Skeletal muscle tissue (tissue), 3 donors: ENCODE measurements at regions not wholly inside any gene's neighbourhood (a gene's known extent, or its start where the extent isn't known, plus 50 kb on each side); places are given as distances from the start of the nearest gene placed in this dataset.
A peak's percentile ranks its signal among the peaks of the same experiment; 100 is the strongest.

Experiments used
- H3K27ac ChIP-seq: one replicate; pipeline ENCODE4 v1.7.0; 2013; ENCODE audit warnings: mild to moderate bottlenecking, low read depth, low read length, inconsistent platforms
- H3K27me3 ChIP-seq, 3 donors: one replicate each; pipeline ENCODE4 v1.7.0; 2013; ENCODE audit warnings: low read length in 3 of 3; ENCODE audit not compliant: control insufficient read depth in 3 of 3, insufficient read depth in 3 of 3
- H3K36me3 ChIP-seq, 3 donors: one replicate each; pipeline ENCODE4 v1.7.0; 2013; ENCODE audit warnings: low read length in 3 of 3; ENCODE audit not compliant: control insufficient read depth in 3 of 3, insufficient read depth in 3 of 3
- H3K4me1 ChIP-seq, 3 donors: one replicate each; pipeline ENCODE4 v1.7.0; 2013; ENCODE audit warnings: low read length in 3 of 3, mild to moderate bottlenecking in 3 of 3; ENCODE audit not compliant: control insufficient read depth in 3 of 3, insufficient read depth in 3 of 3
- H3K4me3 ChIP-seq, 3 donors: one replicate each; pipeline ENCODE4 v1.7.0; 2013; ENCODE audit warnings: low read length in 3 of 3
- H3K9ac ChIP-seq, 3 donors: one replicate each; pipeline ENCODE4 v1.7.0; 2013; ENCODE audit warnings: low read length in 3 of 3, mild to moderate bottlenecking in 3 of 3, moderate library complexity in 2 of 3, low read depth in 1 of 3
- H3K9me3 ChIP-seq, 3 donors: one replicate each; pipeline ENCODE4 v1.7.0; 2013; ENCODE audit warnings: low read length in 3 of 3; ENCODE audit not compliant: control insufficient read depth in 3 of 3
- donor health status: Osteomylitis.

DNA sequence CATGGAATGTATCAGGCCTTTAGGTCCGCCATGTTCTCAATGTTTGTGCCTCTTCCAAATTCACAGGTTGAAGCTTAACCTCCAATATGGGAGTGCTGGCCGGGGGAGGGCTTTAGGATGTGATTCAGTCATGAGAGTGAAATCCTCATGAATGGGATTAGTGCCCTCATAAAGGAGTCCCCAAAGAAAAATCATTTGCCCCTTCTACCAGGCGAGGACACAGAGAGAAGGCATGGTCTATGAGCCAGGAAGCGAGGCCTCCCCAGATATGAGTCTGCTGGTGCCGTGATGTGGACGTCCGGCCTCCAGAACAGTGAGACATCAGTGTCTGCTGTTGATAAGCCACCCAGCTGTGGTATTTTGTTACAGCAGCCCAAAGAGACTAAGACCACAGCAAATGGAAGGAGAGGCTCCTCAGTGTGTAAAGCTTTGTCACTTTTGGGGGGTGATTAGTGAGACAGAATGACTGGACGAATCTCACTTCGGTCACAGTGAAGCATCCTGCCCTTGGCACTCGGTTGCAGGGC, 231.3 kb upstream of the KLF6 start:
- no peak overlapping the region for H3K4me3 ChIP-seq
- H3K4me1 ChIP-seq, result peaks cover 2 to 7% (median 6%) of the 10 kb centered on the region in 3 donors
- no peak overlapping the region for H3K9ac ChIP-seq
- H3K9me3 ChIP-seq, result no peaks in the 10 kb centered on the region
- no peaks in the 10 kb centered on the region for H3K27me3 ChIP-seq
- H3K36me3 ChIP-seq, result no peaks in the 10 kb centered on the region
- H3K27ac ChIP-seq, result no peak overlapping the region

DNA sequence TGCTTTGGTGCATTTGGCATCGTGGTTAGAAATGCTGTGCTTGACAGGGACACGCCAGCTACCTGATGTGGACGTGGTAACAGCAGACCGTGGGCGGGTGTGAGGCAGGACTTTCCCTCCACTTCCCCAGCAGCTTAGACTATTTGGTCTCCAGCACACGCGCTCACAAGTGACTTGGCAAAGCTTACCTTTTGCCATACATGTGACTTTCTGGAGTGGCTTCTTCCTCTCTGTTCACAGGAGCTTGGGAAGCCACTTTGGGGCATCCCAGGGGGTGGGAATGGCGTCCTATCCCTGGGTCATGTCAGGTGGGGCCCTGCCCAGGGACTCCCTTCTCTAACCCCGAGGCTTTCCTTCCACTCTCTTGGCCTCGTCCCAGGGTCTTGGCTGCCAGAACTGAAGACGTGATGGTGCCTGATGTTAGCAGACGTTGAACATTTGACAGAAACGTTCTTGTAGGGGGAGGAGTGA, 228.7 kb upstream of the KLF6 start:
- H3K27ac ChIP-seq, result no peak overlapping the region
- H3K4me3 ChIP-seq, result peak overlapping the region in 2 of 3 donors; percentile 37 to 41
- no peaks in the 10 kb centered on the region for H3K36me3 ChIP-seq
- H3K9me3 ChIP-seq, result no peaks in the 10 kb centered on the region
- H3K4me1 ChIP-seq, result peaks cover 2 to 7% (median 6%) of the 10 kb centered on the region in 3 donors
- H3K27me3 ChIP-seq, result no peaks in the 10 kb centered on the region
- peak overlapping the region in 2 of 3 donors; percentile 8 to 34 for H3K9ac ChIP-seq

DNA sequence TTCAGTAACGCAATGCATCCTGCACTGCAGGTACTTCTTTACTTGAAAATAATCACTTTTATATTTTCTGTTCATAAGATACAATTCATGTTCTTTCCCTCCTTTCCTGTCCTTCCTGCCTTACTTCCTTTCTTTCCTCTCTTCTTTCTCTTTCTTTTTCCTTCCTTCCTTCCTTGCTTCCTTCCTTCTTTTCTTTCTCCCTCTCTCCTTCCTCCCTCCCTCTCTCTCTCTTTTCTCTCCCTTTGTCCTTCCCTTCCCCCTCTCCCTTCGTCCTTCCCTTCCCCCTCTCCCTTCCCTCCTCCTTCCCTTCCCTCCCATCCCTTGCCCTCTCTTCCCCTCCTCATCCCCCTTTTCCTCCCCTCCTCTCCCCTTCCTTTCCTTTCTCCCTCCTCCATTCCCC, 227.8 kb upstream of the KLF6 start:
- no peaks in the 10 kb centered on the region for H3K27me3 ChIP-seq
- no peak overlapping the region for H3K27ac ChIP-seq
- no peak overlapping the region for H3K4me3 ChIP-seq
- peaks cover 2 to 7% (median 6%) of the 10 kb centered on the region in 3 donors for H3K4me1 ChIP-seq
- H3K9me3 ChIP-seq, result no peaks in the 10 kb centered on the region
- no peak overlapping the region for H3K9ac ChIP-seq
- H3K36me3 ChIP-seq, result no peaks in the 10 kb centered on the region

DNA sequence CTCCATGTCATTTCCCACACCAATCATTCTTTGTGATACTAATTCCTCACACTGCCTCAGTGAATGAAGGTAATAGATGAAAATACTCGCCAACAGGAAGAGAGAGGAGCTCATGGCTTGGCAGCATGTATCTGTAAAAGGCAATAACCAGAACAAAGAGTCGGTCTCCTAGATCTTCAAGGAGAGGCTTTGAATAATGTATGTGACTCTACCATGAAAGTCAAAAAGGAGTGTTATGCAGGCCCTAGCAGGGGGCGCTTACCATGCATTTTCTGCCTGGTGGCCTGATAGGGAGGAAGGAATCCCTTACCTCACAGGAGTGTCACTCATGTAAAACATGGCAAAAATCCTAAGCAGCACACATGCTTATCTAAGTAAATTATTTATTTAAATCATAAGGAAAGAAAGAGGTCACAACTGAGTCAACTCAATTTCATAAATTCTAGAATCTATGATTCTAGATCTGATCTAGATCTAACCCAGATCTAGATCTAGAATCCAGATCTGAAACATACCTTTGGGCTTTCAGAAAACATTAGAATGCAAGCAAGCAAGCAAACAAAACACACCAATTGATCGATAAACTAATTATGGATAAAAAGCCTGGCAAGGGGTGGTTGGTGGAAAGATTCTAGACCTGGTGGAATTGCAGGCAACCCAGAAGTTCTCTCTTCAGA, 226.3 kb upstream of the KLF6 start:
- no peaks in the 10 kb centered on the region for H3K9me3 ChIP-seq
- no peaks in the 10 kb centered on the region for H3K36me3 ChIP-seq
- H3K4me3 ChIP-seq, result no peak overlapping the region
- no peaks in the 10 kb centered on the region for H3K27me3 ChIP-seq
- no peak overlapping the region for H3K27ac ChIP-seq
- H3K4me1 ChIP-seq, result peaks cover 2 to 7% (median 6%) of the 10 kb centered on the region in 3 donors
- no peak overlapping the region for H3K9ac ChIP-seq

DNA sequence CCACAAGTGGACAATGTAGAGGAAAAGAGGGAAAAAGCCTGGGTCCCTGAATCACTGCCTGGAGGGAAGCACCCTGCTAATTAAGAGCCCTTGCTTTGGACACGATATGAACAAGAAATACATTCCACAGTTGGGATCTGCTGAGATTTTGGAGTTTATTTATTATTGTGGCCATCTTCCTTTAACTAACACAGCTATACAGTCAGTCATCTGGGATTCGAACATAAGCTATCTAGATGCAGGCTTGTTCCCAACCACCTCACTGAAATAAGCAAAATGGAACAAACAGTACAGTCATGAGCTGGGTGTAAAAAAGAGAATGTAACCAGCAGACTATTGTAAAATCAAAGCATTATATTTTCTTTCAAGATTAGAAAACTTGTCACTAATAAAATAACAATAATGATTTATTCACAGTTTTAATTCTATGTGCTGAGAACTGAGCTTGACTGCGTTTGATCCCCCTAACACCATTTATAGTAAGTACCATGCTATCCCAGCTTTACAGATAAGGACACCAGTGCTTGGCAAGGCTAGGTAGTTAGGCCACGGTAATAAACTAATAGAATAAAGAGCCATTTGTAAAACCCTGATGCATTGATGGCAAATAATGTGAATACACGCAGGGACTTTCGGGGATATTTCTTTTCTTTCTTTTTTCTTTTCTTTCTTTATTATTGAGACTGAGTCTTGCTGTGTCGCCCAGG, 223.8 kb upstream of the KLF6 start:
- Histone ChIP-seq H3K27ac (no peak overlapping the region), H3K4me1 (peaks cover 2 to 5% (median 4%) of the 10 kb centered on the region in 3 donors), H3K4me3 (no peak overlapping the region), H3K36me3 (no peaks in the 10 kb centered on the region), H3K9ac (no peak overlapping the region), H3K27me3 (no peaks in the 10 kb centered on the region), H3K9me3 (no peaks in the 10 kb centered on the region)

DNA sequence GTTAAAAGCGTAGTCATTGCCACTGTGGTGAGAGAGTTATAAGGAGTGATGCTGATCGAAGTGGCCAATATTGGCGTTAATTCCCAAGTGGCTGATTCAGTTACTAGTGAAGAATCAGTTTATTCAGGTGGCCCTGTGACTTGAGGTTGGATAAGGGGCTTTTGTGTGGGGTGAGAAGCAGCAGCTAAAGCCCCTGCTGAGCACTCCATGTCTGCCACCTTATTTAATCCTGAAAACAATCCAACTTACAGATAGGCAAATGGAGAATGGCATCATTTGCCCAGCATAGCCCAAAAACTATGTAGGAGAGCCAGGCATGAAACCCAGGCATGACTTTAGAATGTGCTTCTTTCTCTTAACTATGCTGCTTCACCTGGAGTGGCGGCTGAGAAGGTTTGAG, 222.8 kb upstream of the KLF6 start:
- Histone ChIP-seq H3K4me3 (no peak overlapping the region), H3K4me1 (no peaks in the 10 kb centered on the region), H3K27ac (no peak overlapping the region), H3K9ac (no peak overlapping the region), H3K9me3 (no peaks in the 10 kb centered on the region), H3K27me3 (no peaks in the 10 kb centered on the region), H3K36me3 (no peaks in the 10 kb centered on the region)

DNA sequence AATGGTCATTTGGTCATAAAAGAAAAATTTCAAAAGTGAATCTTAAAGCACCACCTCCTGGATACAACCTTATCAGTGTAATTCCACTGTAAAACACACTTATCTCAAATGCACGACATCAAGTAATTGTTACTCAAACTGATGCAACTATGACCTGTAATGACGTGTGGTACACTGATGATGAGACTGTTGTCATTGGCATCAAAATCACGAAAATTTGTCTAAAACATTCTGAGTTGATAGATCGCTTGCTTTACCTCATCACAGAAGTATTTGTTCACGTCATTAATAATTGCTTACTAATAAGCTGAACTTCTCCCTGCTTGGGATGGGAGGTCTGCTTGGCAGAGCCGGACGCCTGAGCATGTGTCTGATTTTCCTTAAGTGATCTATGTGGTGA, 221.8 kb upstream of the KLF6 start:
- Histone ChIP-seq H3K36me3 (no peaks in the 10 kb centered on the region), H3K4me3 (no peak overlapping the region), H3K9me3 (no peaks in the 10 kb centered on the region), H3K27me3 (no peaks in the 10 kb centered on the region), H3K27ac (no peak overlapping the region), H3K4me1 (no peaks in the 10 kb centered on the region), H3K9ac (no peak overlapping the region)

DNA sequence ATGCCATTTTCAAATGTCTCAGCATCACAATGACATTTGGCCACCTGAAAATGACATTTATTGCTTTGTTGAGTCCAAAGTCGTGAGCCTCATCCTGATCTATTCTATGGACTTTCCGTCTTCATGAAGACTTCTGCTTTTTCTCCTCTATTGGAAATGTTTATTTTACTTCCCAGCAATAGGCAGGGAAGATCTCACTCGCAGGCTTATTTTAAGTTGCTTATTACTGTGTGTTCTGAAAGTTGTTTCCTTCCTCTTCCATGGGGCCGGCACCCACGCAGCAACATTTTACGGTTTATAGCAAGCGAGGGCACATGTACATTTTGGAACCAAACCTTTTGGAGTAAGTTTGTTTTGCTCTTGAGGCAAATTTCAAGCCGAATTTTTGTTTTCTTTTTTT, 221.0 kb upstream of the KLF6 start:
- H3K9me3 ChIP-seq, result no peaks in the 10 kb centered on the region
- peak overlapping the region; percentile 20 for H3K27ac ChIP-seq
- no peak overlapping the region for H3K9ac ChIP-seq
- H3K36me3 ChIP-seq, result no peaks in the 10 kb centered on the region
- no peaks in the 10 kb centered on the region for H3K27me3 ChIP-seq
- H3K4me3 ChIP-seq, result no peak overlapping the region
- no peaks in the 10 kb centered on the region for H3K4me1 ChIP-seq

DNA sequence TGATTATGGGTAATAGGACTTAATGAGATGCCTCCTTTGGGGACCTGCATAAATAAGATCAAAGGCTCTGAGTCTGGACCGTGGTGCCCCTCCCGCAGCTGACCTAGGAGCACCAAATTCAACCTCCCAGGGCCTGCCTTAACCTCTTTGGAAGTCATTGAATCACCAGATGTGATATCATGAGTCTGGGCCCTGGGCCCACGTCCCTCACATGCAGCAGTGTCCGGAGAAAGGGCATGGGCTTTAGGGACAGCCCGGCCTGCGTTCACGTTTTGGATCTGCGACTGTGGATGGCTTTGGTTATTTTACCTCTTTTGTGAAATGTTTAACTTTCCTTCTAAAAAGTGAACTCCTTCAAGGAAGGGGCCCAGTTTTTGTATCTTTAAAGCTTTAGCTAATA, 220.0 kb upstream of the KLF6 start:
- Histone ChIP-seq H3K4me1 (no peaks in the 10 kb centered on the region), H3K9ac (no peak overlapping the region), H3K27me3 (no peaks in the 10 kb centered on the region), H3K27ac (no peak overlapping the region), H3K4me3 (no peak overlapping the region), H3K9me3 (no peaks in the 10 kb centered on the region), H3K36me3 (no peaks in the 10 kb centered on the region)

DNA sequence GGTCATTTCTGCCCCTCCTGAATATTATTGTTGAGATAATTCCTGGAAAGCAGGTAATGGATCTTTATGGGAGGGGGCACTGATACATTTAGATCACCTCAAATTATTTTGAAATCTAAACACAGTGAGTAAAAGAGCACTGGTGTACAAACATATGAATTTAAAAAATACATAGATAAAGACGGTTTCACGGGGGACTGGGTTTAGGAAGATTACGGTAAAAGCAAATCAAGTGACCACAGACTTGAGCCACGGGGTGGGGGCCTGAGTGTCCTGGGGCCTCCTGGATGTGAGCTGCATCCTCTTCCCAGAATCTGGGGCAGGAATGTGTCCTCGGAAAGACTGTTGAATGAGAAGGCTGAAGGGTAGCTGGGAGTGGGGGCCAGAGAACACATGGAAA, 219.1 kb upstream of the KLF6 start:
- Histone ChIP-seq H3K4me1 (no peaks in the 10 kb centered on the region), H3K36me3 (no peaks in the 10 kb centered on the region), H3K27me3 (no peaks in the 10 kb centered on the region), H3K4me3 (no peak overlapping the region), H3K9ac (no peak overlapping the region), H3K9me3 (no peaks in the 10 kb centered on the region), H3K27ac (no peak overlapping the region)
